ENCODE measurements at regions not wholly inside any gene's neighbourhood (a gene's known extent, or its start where the extent isn't known, plus 50 kb on each side); places are given as distances from the start of the nearest gene placed in this dataset.

- no peak for DNase-seq
Measured at GRCh38 chr5:57332361-57332760, 150.2 kb downstream of the ACTBL2 start.

- no peak for DNase-seq
Measured at GRCh38 chr5:57327561-57328367, 153.9 kb downstream of the GPBP1 start.

GRCh38 chr5:57325678-57326397, 152.0 kb downstream of the GPBP1 start:
- no peak for DNase-seq

GRCh38 chr5:57324861-57325260, 151.0 kb downstream of the GPBP1 start:
- no peak for DNase-seq

- DNase-seq, result no peak
Measured at GRCh38 chr5:57324181-57324580, 150.3 kb downstream of the GPBP1 start.

GRCh38 chr5:57320582-57320981, 146.7 kb downstream of the GPBP1 start:
- no peak for DNase-seq

- no peak for DNase-seq
Measured at GRCh38 chr5:57319628-57320027, 145.8 kb downstream of the GPBP1 start.

GRCh38 chr5:57318251-57318650, 144.4 kb downstream of the GPBP1 start:
- no peak for DNase-seq

- no peak for DNase-seq
Measured at GRCh38 chr5:57317341-57317740, 143.5 kb downstream of the GPBP1 start.

GRCh38 chr5:57316798-57317327, 143.0 kb downstream of the GPBP1 start:
- no peak for DNase-seq

GRCh38 chr5:57315941-57316340, 142.1 kb downstream of the GPBP1 start:
- no peak for DNase-seq

Measured in central memory CD4-positive, alpha-beta T cell (primary cell).